ENCODE measurements at regions not wholly inside any gene's neighbourhood (a gene's known extent, or its start where the extent isn't known, plus 50 kb on each side); places are given as distances from the start of the nearest gene placed in this dataset.

DNA sequence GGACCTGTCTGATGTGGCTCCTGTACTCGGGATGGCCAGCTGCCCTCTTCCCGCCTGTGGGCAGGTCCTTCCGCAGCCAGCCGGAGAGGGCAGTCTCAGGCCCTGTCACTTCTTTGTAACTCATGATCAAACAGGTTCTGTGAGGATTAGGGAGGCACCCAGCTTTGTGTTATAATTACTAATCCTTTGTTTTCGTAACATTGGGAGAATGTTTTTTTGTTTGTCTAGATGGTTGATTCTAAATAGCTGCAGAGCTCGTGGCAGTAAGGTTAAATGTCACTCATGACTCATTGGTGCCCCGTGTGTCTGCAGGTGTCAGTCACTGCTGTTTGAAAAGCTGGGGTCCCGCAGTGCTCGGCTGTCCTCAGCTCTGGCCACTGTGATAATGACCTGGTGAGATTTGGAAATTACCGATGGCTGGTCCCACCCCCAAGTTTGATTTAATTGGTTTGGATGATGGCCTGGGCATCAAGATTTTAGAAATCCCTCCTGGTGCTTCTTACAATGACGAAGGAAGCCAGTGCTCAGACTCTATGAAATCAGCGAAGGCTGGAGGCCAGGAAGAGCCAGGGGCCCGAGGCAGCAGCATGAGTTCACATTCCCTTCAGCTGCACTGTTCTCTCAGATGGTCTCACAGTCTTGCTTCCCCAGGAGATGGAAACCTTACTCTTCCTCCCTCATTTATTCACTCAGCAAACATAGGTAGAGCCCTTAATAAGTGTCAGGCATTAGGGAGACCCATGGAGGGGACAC lies 172.8 kb downstream of the VAPA start:
- no peaks in the 10 kb centered on the region for H3K4me1 ChIP-seq (replicated peaks)
- H3K27ac ChIP-seq = no peak overlapping the region
- H3K9me3 ChIP-seq = no peaks in the 10 kb centered on the region
- no peak for DNase-seq (ENCODE audit: low spot score)
- 76% methylated on average over 13 of the region's 13 CpGs for WGBS
- no peaks in the 10 kb centered on the region for H3K27me3 ChIP-seq (replicated peaks; ENCODE audit: insufficient read depth)
- intact Hi-C loops (cut with DNase I) = no loop called here
- no peak overlapping the region for H3K4me3 ChIP-seq
- no peaks in the 10 kb centered on the region for H3K36me3 ChIP-seq
- TF ChIP-seq POLR2AphosphoS5 (IDR thresholded peaks at IDR 0.05) (no peak), POLR2A (IDR thresholded peaks at IDR 0.05) (no peak)
- TF ChIP-seq, protein P1, sequence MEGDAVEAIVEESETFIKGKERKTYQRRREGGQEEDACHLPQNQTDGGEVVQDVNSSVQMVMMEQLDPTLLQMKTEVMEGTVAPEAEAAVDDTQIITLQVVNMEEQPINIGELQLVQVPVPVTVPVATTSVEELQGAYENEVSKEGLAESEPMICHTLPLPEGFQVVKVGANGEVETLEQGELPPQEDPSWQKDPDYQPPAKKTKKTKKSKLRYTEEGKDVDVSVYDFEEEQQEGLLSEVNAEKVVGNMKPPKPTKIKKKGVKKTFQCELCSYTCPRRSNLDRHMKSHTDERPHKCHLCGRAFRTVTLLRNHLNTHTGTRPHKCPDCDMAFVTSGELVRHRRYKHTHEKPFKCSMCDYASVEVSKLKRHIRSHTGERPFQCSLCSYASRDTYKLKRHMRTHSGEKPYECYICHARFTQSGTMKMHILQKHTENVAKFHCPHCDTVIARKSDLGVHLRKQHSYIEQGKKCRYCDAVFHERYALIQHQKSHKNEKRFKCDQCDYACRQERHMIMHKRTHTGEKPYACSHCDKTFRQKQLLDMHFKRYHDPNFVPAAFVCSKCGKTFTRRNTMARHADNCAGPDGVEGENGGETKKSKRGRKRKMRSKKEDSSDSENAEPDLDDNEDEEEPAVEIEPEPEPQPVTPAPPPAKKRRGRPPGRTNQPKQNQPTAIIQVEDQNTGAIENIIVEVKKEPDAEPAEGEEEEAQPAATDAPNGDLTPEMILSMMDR (IDR thresholded peaks at IDR 0.05) = no peak

DNA sequence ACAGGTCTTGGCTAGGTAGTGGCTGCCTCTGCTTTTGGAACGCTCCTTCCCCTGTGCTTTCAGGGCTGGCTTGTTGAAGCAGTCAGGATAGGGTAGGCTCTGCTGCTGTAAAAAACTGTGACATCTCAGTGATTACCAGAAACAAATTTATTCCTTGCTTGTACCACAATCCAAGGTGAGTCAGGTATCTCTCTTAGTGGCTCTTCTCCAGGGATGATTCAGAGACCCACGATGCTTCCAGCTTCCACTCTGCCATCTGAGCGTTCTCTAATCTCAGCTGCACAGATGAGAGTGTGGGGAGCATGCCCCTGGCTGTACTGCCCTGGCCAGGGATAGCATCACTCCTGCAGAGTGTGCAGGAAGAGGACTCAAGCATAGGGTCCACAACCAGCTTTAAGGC lies 174.9 kb downstream of the VAPA start:
- intact Hi-C loops (cut with DNase I) = no loop called here
- 97% methylated on average over 3 of the region's 3 CpGs for WGBS
- no peaks in the 10 kb centered on the region for H3K27me3 ChIP-seq (replicated peaks; ENCODE audit: insufficient read depth)
- H3K27ac ChIP-seq = no peak overlapping the region
- no peaks in the 10 kb centered on the region for H3K9me3 ChIP-seq
- no peak for DNase-seq (ENCODE audit: low spot score)
- no peak overlapping the region for H3K4me3 ChIP-seq
- no peaks in the 10 kb centered on the region for H3K4me1 ChIP-seq (replicated peaks)
- TF ChIP-seq POLR2AphosphoS5 (IDR thresholded peaks at IDR 0.05) = no peak
- TF ChIP-seq, protein P1 (IDR thresholded peaks at IDR 0.05) = no peak
- no peak for TF ChIP-seq POLR2A (IDR thresholded peaks at IDR 0.05)
- no peaks in the 10 kb centered on the region for H3K36me3 ChIP-seq

- Histone ChIP-seq H3K27me3 (replicated peaks; ENCODE audit: insufficient read depth) (no peaks in the 10 kb centered on the region), H3K36me3 (no peaks in the 10 kb centered on the region), H3K4me1 (replicated peaks) (no peaks in the 10 kb centered on the region), H3K27ac (no peak overlapping the region), H3K4me3 (no peak overlapping the region), H3K9me3 (no peaks in the 10 kb centered on the region)
- no peak for DNase-seq (ENCODE audit: low spot score)
- TF ChIP-seq POLR2A (IDR thresholded peaks at IDR 0.05) = no peak
- TF ChIP-seq POLR2AphosphoS5 (IDR thresholded peaks at IDR 0.05) = no peak
- TF ChIP-seq, protein P1 (IDR thresholded peaks at IDR 0.05) = no peak
- WGBS = 51% methylated on average over 4 of the region's 4 CpGs
- intact Hi-C loops (cut with DNase I) = no loop called here
Observed at GRCh38 chr18:10089881-10090280, 176.1 kb downstream of the VAPA start.

GRCh38 chr18:10090668-10091067 lies 176.9 kb downstream of the VAPA start:
- intact Hi-C loops (cut with DNase I) = no loop called here
- no peak for DNase-seq (ENCODE audit: low spot score)
- H3K27ac ChIP-seq = no peak overlapping the region
- TF ChIP-seq, protein P1 (IDR thresholded peaks at IDR 0.05) = no peak
- TF ChIP-seq POLR2AphosphoS5 (IDR thresholded peaks at IDR 0.05) (no peak), POLR2A (IDR thresholded peaks at IDR 0.05) (no peak)
- WGBS = 81% methylated on average over 4 of the region's 4 CpGs
- no peak overlapping the region for H3K4me3 ChIP-seq
- H3K36me3 ChIP-seq = no peaks in the 10 kb centered on the region
- H3K4me1 ChIP-seq (replicated peaks) = no peaks in the 10 kb centered on the region
- H3K27me3 ChIP-seq (replicated peaks; ENCODE audit: insufficient read depth) = no peaks in the 10 kb centered on the region
- no peaks in the 10 kb centered on the region for H3K9me3 ChIP-seq

DNA sequence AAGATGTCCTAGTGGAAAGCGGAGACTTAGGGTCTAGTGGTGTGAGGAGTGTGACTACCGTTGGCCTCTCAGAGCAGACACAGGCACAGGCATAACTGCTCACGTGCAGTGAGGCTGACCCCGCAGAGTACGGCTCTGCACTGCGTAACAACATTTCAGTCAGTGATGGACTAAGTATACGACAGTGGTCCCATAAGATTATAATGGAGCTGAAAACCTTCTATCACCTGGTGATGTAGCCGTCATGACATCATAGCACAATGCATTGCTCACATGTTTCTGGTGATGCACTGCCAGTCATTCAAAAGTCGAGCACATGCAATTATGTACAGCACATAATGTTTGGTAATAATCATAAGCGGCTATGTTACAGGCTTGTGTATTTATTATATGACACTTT lies 179.6 kb downstream of the VAPA start:
- Histone ChIP-seq H3K36me3 (no peaks in the 10 kb centered on the region), H3K4me3 (no peak overlapping the region), H3K4me1 (replicated peaks) (no peaks in the 10 kb centered on the region), H3K27ac (no peak overlapping the region), H3K9me3 (no peaks in the 10 kb centered on the region), H3K27me3 (replicated peaks; ENCODE audit: insufficient read depth) (no peaks in the 10 kb centered on the region)
- DNase-seq (ENCODE audit: low spot score) = no peak
- WGBS = 92% methylated on average over 10 of the region's 10 CpGs
- TF ChIP-seq POLR2A (IDR thresholded peaks at IDR 0.05) (no peak), POLR2AphosphoS5 (IDR thresholded peaks at IDR 0.05) (no peak)
- TF ChIP-seq, protein P1 (IDR thresholded peaks at IDR 0.05) = no peak
- intact Hi-C loops (cut with DNase I) = no loop called here

All from prostate gland (tissue), 2 donors.